ENCODE measurements at regions not wholly inside any gene's neighbourhood (a gene's known extent, or its start where the extent isn't known, plus 50 kb on each side); places are given as distances from the start of the nearest gene placed in this dataset.
"Not testable (repeated sequence)": the region's sequence is repeated elsewhere in the genome, so short reads cannot be mapped to it uniquely, and the experiment has no call there.

DNA sequence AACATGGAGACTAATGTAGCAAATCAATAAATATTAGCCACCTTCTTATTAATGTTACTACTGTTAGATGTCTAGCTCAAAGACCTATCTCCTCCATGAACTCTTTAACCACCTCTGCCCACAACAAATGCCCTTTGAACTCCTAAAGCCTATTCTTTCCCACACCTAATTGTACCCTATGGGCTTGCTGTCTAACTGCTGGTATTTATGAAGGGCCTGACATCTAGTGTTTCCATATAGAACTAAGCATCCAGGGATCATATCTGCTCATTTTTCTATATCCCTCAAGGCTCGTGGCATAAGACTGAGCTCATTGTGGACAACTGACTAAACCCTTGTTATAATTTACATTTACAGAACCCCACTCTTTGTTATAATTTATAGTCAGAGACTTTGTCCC is 109.8 kb downstream of the TRIM69 start:
- TF ChIP-seq POLR2A, EP300 (IDR thresholded peaks at IDR 0.05): not testable (repeated sequence)
- TF ChIP-seq, protein P1, sequence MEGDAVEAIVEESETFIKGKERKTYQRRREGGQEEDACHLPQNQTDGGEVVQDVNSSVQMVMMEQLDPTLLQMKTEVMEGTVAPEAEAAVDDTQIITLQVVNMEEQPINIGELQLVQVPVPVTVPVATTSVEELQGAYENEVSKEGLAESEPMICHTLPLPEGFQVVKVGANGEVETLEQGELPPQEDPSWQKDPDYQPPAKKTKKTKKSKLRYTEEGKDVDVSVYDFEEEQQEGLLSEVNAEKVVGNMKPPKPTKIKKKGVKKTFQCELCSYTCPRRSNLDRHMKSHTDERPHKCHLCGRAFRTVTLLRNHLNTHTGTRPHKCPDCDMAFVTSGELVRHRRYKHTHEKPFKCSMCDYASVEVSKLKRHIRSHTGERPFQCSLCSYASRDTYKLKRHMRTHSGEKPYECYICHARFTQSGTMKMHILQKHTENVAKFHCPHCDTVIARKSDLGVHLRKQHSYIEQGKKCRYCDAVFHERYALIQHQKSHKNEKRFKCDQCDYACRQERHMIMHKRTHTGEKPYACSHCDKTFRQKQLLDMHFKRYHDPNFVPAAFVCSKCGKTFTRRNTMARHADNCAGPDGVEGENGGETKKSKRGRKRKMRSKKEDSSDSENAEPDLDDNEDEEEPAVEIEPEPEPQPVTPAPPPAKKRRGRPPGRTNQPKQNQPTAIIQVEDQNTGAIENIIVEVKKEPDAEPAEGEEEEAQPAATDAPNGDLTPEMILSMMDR (IDR thresholded peaks at IDR 0.05), result not testable (repeated sequence)
